Lung (tissue), 12 donors: ENCODE measurements at regions not wholly inside any gene's neighbourhood (a gene's known extent, or its start where the extent isn't known, plus 50 kb on each side); places are given as distances from the start of the nearest gene placed in this dataset. TPM values are rescaled to one million over a fixed set of nuclear protein-coding genes. Genes with fewer than 3 reads are reported as not detected.

Experiments used
- ATAC-seq: fragments of 200-7000 bp; cut with Tn5 transposase; one replicate; pipeline ENCODE4 v1.9.1; 2020; ENCODE audit warnings: moderate number of reproducible peaks; ENCODE audit not compliant: insufficient read depth, low FRiP score
- DNase-seq, 3 donors: peaks; one replicate each; pipeline ENCODE4 v3.0.0-alpha.2; 2013 to 2017
- H3K27ac ChIP-seq, 2 donors: one replicate each; pipeline ENCODE4 v1.5.1; 2013; ENCODE audit warnings: mild to moderate bottlenecking in 2 of 2, moderate library complexity in 2 of 2, control low read depth in 1 of 2, inconsistent platforms in 1 of 2, low read depth in 1 of 2, low read length in 1 of 2
- H3K27me3 ChIP-seq, 3 donors: one replicate each; pipeline ENCODE4 v1.5.1; 2013; ENCODE audit warnings: low read length in 2 of 3; ENCODE audit not compliant: control insufficient read depth in 3 of 3, insufficient read depth in 3 of 3
- H3K36me3 ChIP-seq, 4 donors: one replicate each; pipeline ENCODE4 v1.5.1; 2013; ENCODE audit warnings: low read length in 4 of 4, mild to moderate bottlenecking in 1 of 4, moderate library complexity in 1 of 4; ENCODE audit not compliant: control insufficient read depth in 4 of 4, insufficient read depth in 4 of 4
- H3K4me1 ChIP-seq, 5 donors: one replicate each; pipeline ENCODE4 v1.5.1; 2013; ENCODE audit warnings: low read length in 5 of 5, mild to moderate bottlenecking in 2 of 5, moderate library complexity in 1 of 5; ENCODE audit not compliant: control insufficient read depth in 5 of 5, insufficient read depth in 5 of 5
- H3K4me3 ChIP-seq: one replicate; pipeline ENCODE4 v1.5.1; 2013; ENCODE audit warnings: mild to moderate bottlenecking, control low read depth, moderate library complexity
- H3K9ac ChIP-seq, 2 donors: one replicate each; pipeline ENCODE4 v1.5.1; 2013; ENCODE audit warnings: low read length in 2 of 2, control low read depth in 1 of 2; ENCODE audit not compliant: insufficient read depth in 1 of 2
- H3K9me3 ChIP-seq, 4 donors: one replicate each; pipeline ENCODE4 v1.5.1; 2013; ENCODE audit warnings: low read length in 3 of 4, mild to moderate bottlenecking in 1 of 4, moderate library complexity in 1 of 4; ENCODE audit not compliant: control insufficient read depth in 4 of 4, insufficient read depth in 3 of 4
- WGBS, 2 donors: extraction: QIAGEN DNeasy Blood & Tissue Kit; methylation state at CpG; one replicate each; pipeline ENCODE4 v1.1.7; 2013; 5-methylcytosine and 5-hydroxymethylcytosine counted together
- small RNA-seq: library from RNA; depleted of rRNA; stranded (forward); fragments of <200 nt; gene quantifications from one replicate; pipeline ENCODE3, GENCODE V24; 2014; ENCODE audit warnings: low replicate concordance
- TF ChIP-seq, protein P1 (sequence below): IDR thresholded peaks from 2 replicates; pipeline ENCODE4 v1.5.1; 2012; ENCODE audit warnings: mild to moderate bottlenecking; ENCODE audit errors: control extremely low read depth, extremely low read depth
- donor health status: control.
- donor health status: control.
- donor health status: Bipolar disorder and iron deficiency.
- donor health status: healthy.
- donor health status: DM: yes; HTN: yes; CAD: no.

DNA sequence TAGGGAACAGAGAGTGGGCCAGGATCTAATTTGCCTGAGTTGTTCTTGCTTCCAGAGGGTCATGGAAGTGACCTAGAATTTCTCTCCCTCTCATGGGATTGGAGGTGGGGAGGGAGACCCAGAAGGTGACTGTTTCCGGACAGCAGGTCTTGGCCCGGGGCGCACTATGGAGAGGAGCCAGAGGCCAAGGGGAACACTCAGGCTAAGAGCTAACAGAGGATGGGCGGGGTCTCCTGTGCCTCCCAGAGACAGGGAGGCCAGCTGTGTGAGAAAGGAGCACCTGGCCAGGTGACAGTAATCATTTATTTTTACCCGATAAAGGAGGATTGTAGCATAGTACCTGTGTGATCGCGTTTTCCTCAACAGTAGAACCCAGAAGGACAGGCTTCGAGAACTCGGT, 50.9 kb upstream of the ANKH start:
- Histone ChIP-seq H3K27ac (no peak overlapping the region), H3K4me3 (no peak overlapping the region), H3K9me3 (no peaks in the 10 kb centered on the region), H3K27me3 (no peaks in the 10 kb centered on the region), H3K36me3 (no peaks in the 10 kb centered on the region), H3K9ac (no peak overlapping the region), H3K4me1 (peaks cover 0 to 7% (median 0%) of the 10 kb centered on the region in 5 donors)
- ATAC-seq (no peak), DNase-seq (no peak)
- 71 to 84% methylated on average over 9 of the region's 9 CpGs for WGBS, 2 donors
- TF ChIP-seq, protein P1, sequence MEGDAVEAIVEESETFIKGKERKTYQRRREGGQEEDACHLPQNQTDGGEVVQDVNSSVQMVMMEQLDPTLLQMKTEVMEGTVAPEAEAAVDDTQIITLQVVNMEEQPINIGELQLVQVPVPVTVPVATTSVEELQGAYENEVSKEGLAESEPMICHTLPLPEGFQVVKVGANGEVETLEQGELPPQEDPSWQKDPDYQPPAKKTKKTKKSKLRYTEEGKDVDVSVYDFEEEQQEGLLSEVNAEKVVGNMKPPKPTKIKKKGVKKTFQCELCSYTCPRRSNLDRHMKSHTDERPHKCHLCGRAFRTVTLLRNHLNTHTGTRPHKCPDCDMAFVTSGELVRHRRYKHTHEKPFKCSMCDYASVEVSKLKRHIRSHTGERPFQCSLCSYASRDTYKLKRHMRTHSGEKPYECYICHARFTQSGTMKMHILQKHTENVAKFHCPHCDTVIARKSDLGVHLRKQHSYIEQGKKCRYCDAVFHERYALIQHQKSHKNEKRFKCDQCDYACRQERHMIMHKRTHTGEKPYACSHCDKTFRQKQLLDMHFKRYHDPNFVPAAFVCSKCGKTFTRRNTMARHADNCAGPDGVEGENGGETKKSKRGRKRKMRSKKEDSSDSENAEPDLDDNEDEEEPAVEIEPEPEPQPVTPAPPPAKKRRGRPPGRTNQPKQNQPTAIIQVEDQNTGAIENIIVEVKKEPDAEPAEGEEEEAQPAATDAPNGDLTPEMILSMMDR: no peak

Small RNA genes in the stretch of these regions (small RNA-seq; reads per million reads assigned to genes)
- not detected for gene RF00096
